PC-9 (cell line): ENCODE measurements at regions not wholly inside any gene's neighbourhood (a gene's known extent, or its start where the extent isn't known, plus 50 kb on each side); places are given as distances from the start of the nearest gene placed in this dataset.

Experiments used
- EZH2 ChIP-seq: fragments of 200-600 bp; sonication (generic); IDR thresholded peaks from 2 replicates; pipeline ENCODE4 v1.8.0; 2017; ENCODE audit warnings: antibody characterized with exemption, low read depth
- TF ChIP-seq, protein P1 (sequence below): fragments of 200-600 bp; sonication (generic); conservative IDR thresholded peaks from 2 replicates; pipeline ENCODE4 v1.6.1; 2017; ENCODE audit warnings: mixed run types, antibody characterized with exemption, mild to moderate bottlenecking, moderate library complexity

DNA sequence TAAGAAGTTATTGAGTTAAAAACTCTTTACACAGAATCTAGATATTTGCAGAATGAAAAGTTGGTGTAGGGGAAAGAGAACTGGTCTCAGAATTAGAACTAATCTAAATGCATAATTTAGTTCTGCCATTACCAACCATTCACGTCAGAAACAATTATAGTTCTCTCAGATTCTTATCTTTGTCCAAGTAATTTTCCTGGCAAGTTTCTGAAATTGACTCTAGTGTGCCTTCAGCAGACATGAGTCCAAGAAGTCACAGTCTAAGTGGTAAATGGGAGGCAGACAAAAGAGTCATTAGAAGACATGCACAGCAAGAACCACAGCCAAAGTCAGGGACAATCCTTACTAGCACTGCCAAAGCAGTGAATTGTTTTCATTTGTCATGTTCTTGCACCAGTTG is 1870.1 kb downstream of the LRRC4C start:
- TF ChIP-seq, protein P1, sequence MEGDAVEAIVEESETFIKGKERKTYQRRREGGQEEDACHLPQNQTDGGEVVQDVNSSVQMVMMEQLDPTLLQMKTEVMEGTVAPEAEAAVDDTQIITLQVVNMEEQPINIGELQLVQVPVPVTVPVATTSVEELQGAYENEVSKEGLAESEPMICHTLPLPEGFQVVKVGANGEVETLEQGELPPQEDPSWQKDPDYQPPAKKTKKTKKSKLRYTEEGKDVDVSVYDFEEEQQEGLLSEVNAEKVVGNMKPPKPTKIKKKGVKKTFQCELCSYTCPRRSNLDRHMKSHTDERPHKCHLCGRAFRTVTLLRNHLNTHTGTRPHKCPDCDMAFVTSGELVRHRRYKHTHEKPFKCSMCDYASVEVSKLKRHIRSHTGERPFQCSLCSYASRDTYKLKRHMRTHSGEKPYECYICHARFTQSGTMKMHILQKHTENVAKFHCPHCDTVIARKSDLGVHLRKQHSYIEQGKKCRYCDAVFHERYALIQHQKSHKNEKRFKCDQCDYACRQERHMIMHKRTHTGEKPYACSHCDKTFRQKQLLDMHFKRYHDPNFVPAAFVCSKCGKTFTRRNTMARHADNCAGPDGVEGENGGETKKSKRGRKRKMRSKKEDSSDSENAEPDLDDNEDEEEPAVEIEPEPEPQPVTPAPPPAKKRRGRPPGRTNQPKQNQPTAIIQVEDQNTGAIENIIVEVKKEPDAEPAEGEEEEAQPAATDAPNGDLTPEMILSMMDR: no peak
- TF ChIP-seq EZH2: no peak
